ENCODE measurements at regions not wholly inside any gene's neighbourhood (a gene's known extent, or its start where the extent isn't known, plus 50 kb on each side); places are given as distances from the start of the nearest gene placed in this dataset.

DNA sequence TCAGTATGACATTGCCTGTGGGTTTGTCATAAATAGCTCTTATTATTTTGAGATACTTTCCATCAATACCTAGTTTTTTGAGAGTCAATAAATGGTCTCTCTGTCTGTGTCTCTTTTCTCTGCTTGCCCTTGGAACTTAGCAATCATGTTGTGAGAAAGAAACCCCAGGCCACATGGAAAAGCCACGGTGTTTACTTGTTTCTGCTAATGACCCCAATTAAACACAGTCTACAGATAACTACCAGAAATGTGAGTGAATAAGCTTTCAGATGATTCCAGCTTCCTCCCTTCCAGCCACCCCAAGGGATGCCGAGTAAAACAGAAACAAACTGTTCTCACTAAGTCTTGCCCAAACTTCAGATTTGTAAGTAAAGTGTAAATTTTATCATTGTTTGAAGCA lies 584.9 kb downstream of the MAT2B start:
- Histone ChIP-seq H3K36me3 (ENCODE audit: control insufficient read depth, insufficient read depth, low read length) (no peaks in the 10 kb centered on the region), H3K4me1 (ENCODE audit: control insufficient read depth, insufficient read depth, low read length, poor library complexity, severe bottlenecking) (no peaks in the 10 kb centered on the region), H3K4me3 (ENCODE audit: low read depth, low read length) (no peak overlapping the region), H3K9me3 (ENCODE audit: control insufficient read depth in 2 of 2, low read length in 2 of 2) (no peaks in the 10 kb centered on the region), H3K27me3 (ENCODE audit: control insufficient read depth, insufficient read depth, low read length) (no peaks in the 10 kb centered on the region), H3K27ac (ENCODE audit: insufficient read depth, low read length, poor library complexity, severe bottlenecking) (no peak overlapping the region)
- Mint-ChIP-seq H3K4me3 (no peak overlapping the region), H3K27me3 (no peaks in the 10 kb centered on the region), H3K4me1 (no peaks in the 10 kb centered on the region), H3K27ac (no peak overlapping the region), H3K36me3 (no peaks in the 10 kb centered on the region), H3K9me3 (peaks cover 0 to 16% (median 5%) of the 10 kb centered on the region in 7 donors)
- ATAC-seq (ENCODE audit: low read depth in 2 of 2), result no peak
- DNase-seq, result no peak

DNA sequence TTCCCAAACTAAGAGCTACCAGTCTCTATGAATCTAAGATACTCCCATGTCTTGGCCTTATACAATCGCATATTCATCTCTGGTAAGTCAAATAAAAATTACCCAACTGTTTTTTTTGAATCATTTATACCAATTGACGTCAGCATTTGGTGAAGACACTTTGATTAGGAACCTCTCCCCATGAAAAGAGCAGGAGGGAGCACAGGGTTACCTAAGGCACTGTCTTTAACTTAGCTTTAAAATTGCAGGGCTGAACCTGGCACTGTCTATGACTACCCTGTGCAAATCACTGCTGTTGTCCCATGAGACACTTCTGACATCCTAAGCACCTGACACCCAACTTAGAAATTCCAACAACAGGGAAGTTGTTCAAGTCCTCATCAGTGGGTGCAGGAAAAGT lies 586.4 kb downstream of the MAT2B start:
- H3K27ac ChIP-seq (ENCODE audit: insufficient read depth, low read length, poor library complexity, severe bottlenecking), result no peak overlapping the region

DNA sequence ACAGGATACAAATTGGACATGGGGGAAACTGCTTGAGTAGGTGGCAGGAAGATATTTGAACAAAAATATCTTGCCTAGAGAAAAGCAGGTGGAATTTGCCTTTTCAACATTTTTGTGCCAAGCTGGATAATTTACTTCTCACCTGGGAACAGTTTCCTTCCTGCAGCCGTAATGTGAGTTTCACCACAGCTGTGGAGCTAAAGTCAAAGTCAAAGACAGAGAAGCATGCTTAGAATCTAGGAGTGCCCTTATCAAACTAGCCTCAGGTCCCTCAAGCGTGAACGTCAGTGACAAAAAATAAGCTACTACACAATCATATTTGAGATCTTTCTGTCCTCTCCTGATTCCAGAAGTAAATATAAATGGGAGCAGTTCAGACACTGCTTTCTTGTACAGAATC lies 588.9 kb downstream of the MAT2B start:
- H3K9me3 Mint-ChIP-seq, result peaks cover 0 to 9% (median 2%) of the 10 kb centered on the region in 7 donors
- DNase-seq (no peak), ATAC-seq (ENCODE audit: low read depth in 2 of 2) (no peak)
- no peak overlapping the region for H3K4me3 Mint-ChIP-seq
- Histone ChIP-seq H3K27ac (ENCODE audit: insufficient read depth, low read length, poor library complexity, severe bottlenecking) (no peak overlapping the region), H3K36me3 (ENCODE audit: control insufficient read depth, insufficient read depth, low read length) (no peaks in the 10 kb centered on the region), H3K4me1 (ENCODE audit: control insufficient read depth, insufficient read depth, low read length, poor library complexity, severe bottlenecking) (no peaks in the 10 kb centered on the region), H3K9me3 (ENCODE audit: control insufficient read depth in 2 of 2, low read length in 2 of 2) (no peaks in the 10 kb centered on the region), H3K27me3 (ENCODE audit: control insufficient read depth, insufficient read depth, low read length) (no peaks in the 10 kb centered on the region), H3K4me3 (ENCODE audit: low read depth, low read length) (no peak overlapping the region)
- no peaks in the 10 kb centered on the region for H3K4me1 Mint-ChIP-seq
- no peaks in the 10 kb centered on the region for H3K36me3 Mint-ChIP-seq
- peak overlapping the region in 1 of 3 donors; percentile 24 for H3K27ac Mint-ChIP-seq
- H3K27me3 Mint-ChIP-seq, result no peaks in the 10 kb centered on the region

More for the DNA sequence above, 586.4 kb downstream of the MAT2B start:
- no peaks in the 10 kb centered on the region for H3K36me3 ChIP-seq (ENCODE audit: control insufficient read depth, insufficient read depth, low read length)
- DNase-seq (no peak), ATAC-seq (ENCODE audit: low read depth in 2 of 2) (no peak)
- H3K4me3 ChIP-seq (ENCODE audit: low read depth, low read length), result no peak overlapping the region
- H3K4me1 ChIP-seq (ENCODE audit: control insufficient read depth, insufficient read depth, low read length, poor library complexity, severe bottlenecking), result no peaks in the 10 kb centered on the region
- H3K4me3 Mint-ChIP-seq, result no peak overlapping the region
- H3K27me3 ChIP-seq (ENCODE audit: control insufficient read depth, insufficient read depth, low read length), result no peaks in the 10 kb centered on the region
- H3K4me1 Mint-ChIP-seq, result no peaks in the 10 kb centered on the region
- no peaks in the 10 kb centered on the region for H3K9me3 ChIP-seq (ENCODE audit: control insufficient read depth in 2 of 2, low read length in 2 of 2)
- peaks cover 0 to 19% (median 5%) of the 10 kb centered on the region in 7 donors for H3K9me3 Mint-ChIP-seq
- no peaks in the 10 kb centered on the region for H3K36me3 Mint-ChIP-seq
- H3K27ac Mint-ChIP-seq, result no peak overlapping the region
- H3K27me3 Mint-ChIP-seq, result no peaks in the 10 kb centered on the region

DNA sequence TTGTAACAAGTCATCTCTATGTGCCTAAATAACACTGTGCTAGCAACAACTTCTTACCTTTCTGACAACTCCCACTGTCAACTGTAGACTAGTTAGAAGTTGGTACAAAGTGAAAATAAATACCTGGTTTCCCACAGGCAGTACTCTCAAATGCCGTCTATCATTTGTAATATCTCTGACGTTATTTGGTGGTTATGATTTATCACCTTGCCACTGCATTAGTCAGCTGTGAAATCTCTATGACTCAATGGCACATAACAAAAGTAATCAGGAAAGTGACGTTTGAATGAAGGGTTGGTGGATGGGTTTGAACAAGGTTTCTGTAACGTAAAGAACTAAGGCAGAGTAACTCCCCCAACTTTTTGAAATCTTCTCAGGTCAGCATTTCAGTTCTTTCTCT lies 592.3 kb downstream of the MAT2B start:
- H3K27me3 ChIP-seq (ENCODE audit: control insufficient read depth, insufficient read depth, low read length), result no peaks in the 10 kb centered on the region
- ATAC-seq (ENCODE audit: low read depth in 2 of 2) (no peak), DNase-seq (no peak)
- no peaks in the 10 kb centered on the region for H3K27me3 Mint-ChIP-seq
- no peak overlapping the region for H3K27ac ChIP-seq (ENCODE audit: insufficient read depth, low read length, poor library complexity, severe bottlenecking)
- no peak overlapping the region for H3K4me3 ChIP-seq (ENCODE audit: low read depth, low read length)
- H3K27ac Mint-ChIP-seq, result no peak overlapping the region
- no peaks in the 10 kb centered on the region for H3K36me3 ChIP-seq (ENCODE audit: control insufficient read depth, insufficient read depth, low read length)
- H3K36me3 Mint-ChIP-seq, result no peaks in the 10 kb centered on the region
- H3K4me3 Mint-ChIP-seq, result no peak overlapping the region
- no peaks in the 10 kb centered on the region for H3K9me3 ChIP-seq (ENCODE audit: control insufficient read depth in 2 of 2, low read length in 2 of 2)
- no peaks in the 10 kb centered on the region for H3K4me1 Mint-ChIP-seq
- H3K4me1 ChIP-seq (ENCODE audit: control insufficient read depth, insufficient read depth, low read length, poor library complexity, severe bottlenecking), result no peaks in the 10 kb centered on the region
- peaks cover 0 to 6% (median 0%) of the 10 kb centered on the region in 7 donors for H3K9me3 Mint-ChIP-seq

GRCh38 chr5:164098531-164098930 lies 593.1 kb downstream of the MAT2B start:
- no peak for DNase-seq
- Mint-ChIP-seq H3K4me3 (no peak overlapping the region), H3K27ac (no peak overlapping the region), H3K36me3 (no peaks in the 10 kb centered on the region), H3K4me1 (no peaks in the 10 kb centered on the region), H3K27me3 (no peaks in the 10 kb centered on the region), H3K9me3 (peaks cover 0 to 6% (median 2%) of the 10 kb centered on the region in 7 donors)
- no peaks in the 10 kb centered on the region for H3K9me3 ChIP-seq (ENCODE audit: control insufficient read depth in 2 of 2, low read length in 2 of 2)
- H3K4me1 ChIP-seq (ENCODE audit: control insufficient read depth, insufficient read depth, low read length, poor library complexity, severe bottlenecking), result no peaks in the 10 kb centered on the region
- H3K4me3 ChIP-seq (ENCODE audit: low read depth, low read length), result no peak overlapping the region
- no peaks in the 10 kb centered on the region for H3K27me3 ChIP-seq (ENCODE audit: control insufficient read depth, insufficient read depth, low read length)
- no peak for ATAC-seq (ENCODE audit: low read depth in 2 of 2)
- H3K27ac ChIP-seq (ENCODE audit: insufficient read depth, low read length, poor library complexity, severe bottlenecking), result no peak overlapping the region
- no peaks in the 10 kb centered on the region for H3K36me3 ChIP-seq (ENCODE audit: control insufficient read depth, insufficient read depth, low read length)

- Histone ChIP-seq H3K27me3 (ENCODE audit: control insufficient read depth, insufficient read depth, low read length) (no peaks in the 10 kb centered on the region), H3K4me1 (ENCODE audit: control insufficient read depth, insufficient read depth, low read length, poor library complexity, severe bottlenecking) (no peaks in the 10 kb centered on the region), H3K36me3 (ENCODE audit: control insufficient read depth, insufficient read depth, low read length) (no peaks in the 10 kb centered on the region), H3K9me3 (ENCODE audit: control insufficient read depth in 2 of 2, low read length in 2 of 2) (no peaks in the 10 kb centered on the region), H3K27ac (ENCODE audit: insufficient read depth, low read length, poor library complexity, severe bottlenecking) (no peak overlapping the region), H3K4me3 (ENCODE audit: low read depth, low read length) (no peak overlapping the region)
- Mint-ChIP-seq H3K27me3 (no peaks in the 10 kb centered on the region), H3K4me3 (no peak overlapping the region), H3K9me3 (peaks cover 0 to 6% (median 2%) of the 10 kb centered on the region in 7 donors), H3K36me3 (no peaks in the 10 kb centered on the region), H3K4me1 (no peaks in the 10 kb centered on the region), H3K27ac (no peak overlapping the region)
- ATAC-seq (ENCODE audit: low read depth in 2 of 2), result no peak
- DNase-seq, result no peak
Measured at GRCh38 chr5:164098979-164099378, 593.6 kb downstream of the MAT2B start.

- H3K27me3 ChIP-seq (ENCODE audit: control insufficient read depth, insufficient read depth, low read length), result no peaks in the 10 kb centered on the region
- no peak overlapping the region for H3K27ac ChIP-seq (ENCODE audit: insufficient read depth, low read length, poor library complexity, severe bottlenecking)
- H3K27ac Mint-ChIP-seq, result no peak overlapping the region
- H3K9me3 ChIP-seq (ENCODE audit: control insufficient read depth in 2 of 2, low read length in 2 of 2), result no peaks in the 10 kb centered on the region
- no peak overlapping the region for H3K4me3 ChIP-seq (ENCODE audit: low read depth, low read length)
- no peaks in the 10 kb centered on the region for H3K36me3 ChIP-seq (ENCODE audit: control insufficient read depth, insufficient read depth, low read length)
- H3K9me3 Mint-ChIP-seq, result peaks cover 3 to 30% (median 6%) of the 10 kb centered on the region in 7 donors
- no peaks in the 10 kb centered on the region for H3K36me3 Mint-ChIP-seq
- no peaks in the 10 kb centered on the region for H3K4me1 ChIP-seq (ENCODE audit: control insufficient read depth, insufficient read depth, low read length, poor library complexity, severe bottlenecking)
- DNase-seq, result no peak
- no peaks in the 10 kb centered on the region for H3K27me3 Mint-ChIP-seq
- H3K4me1 Mint-ChIP-seq, result no peaks in the 10 kb centered on the region
- no peak overlapping the region for H3K4me3 Mint-ChIP-seq
- no peak for ATAC-seq (ENCODE audit: low read depth in 2 of 2)
Measured at GRCh38 chr5:164115420-164115819, 610.0 kb downstream of the MAT2B start.

- no peaks in the 10 kb centered on the region for H3K27me3 ChIP-seq (ENCODE audit: control insufficient read depth, insufficient read depth, low read length)
- no peak overlapping the region for H3K27ac ChIP-seq (ENCODE audit: insufficient read depth, low read length, poor library complexity, severe bottlenecking)
- no peaks in the 10 kb centered on the region for H3K36me3 ChIP-seq (ENCODE audit: control insufficient read depth, insufficient read depth, low read length)
- Mint-ChIP-seq H3K9me3 (peaks cover 1 to 19% (median 7%) of the 10 kb centered on the region in 7 donors), H3K27ac (no peak overlapping the region), H3K4me1 (no peaks in the 10 kb centered on the region), H3K27me3 (no peaks in the 10 kb centered on the region), H3K4me3 (no peak overlapping the region), H3K36me3 (no peaks in the 10 kb centered on the region)
- H3K4me1 ChIP-seq (ENCODE audit: control insufficient read depth, insufficient read depth, low read length, poor library complexity, severe bottlenecking), result no peaks in the 10 kb centered on the region
- no peaks in the 10 kb centered on the region for H3K9me3 ChIP-seq (ENCODE audit: control insufficient read depth in 2 of 2, low read length in 2 of 2)
- H3K4me3 ChIP-seq (ENCODE audit: low read depth, low read length), result no peak overlapping the region
- ATAC-seq (ENCODE audit: low read depth in 2 of 2) (no peak), DNase-seq (peak in 1 of 3 donors; percentile 16)
Measured at GRCh38 chr5:164119806-164120447, 614.5 kb downstream of the MAT2B start.
